ENCODE measurements at regions not wholly inside any gene's neighbourhood (a gene's known extent, or its start where the extent isn't known, plus 50 kb on each side); places are given as distances from the start of the nearest gene placed in this dataset.
A peak's percentile ranks its signal among the peaks of the same experiment; 100 is the strongest.

- H3K79me1 ChIP-seq (ENCODE audit: low read depth, low read length): no peaks in the 10 kb centered on the region
- H2BK12ac ChIP-seq (ENCODE audit: low read length): no peak overlapping the region
- no peak overlapping the region for H3K27ac ChIP-seq (replicated peaks; ENCODE audit: low read length)
- H3K14ac ChIP-seq (ENCODE audit: low read length): no peak overlapping the region
- H2BK5ac ChIP-seq (ENCODE audit: low read length): no peak overlapping the region
- H3K9ac ChIP-seq (ENCODE audit: low read depth, low read length, poor library complexity): no peak overlapping the region
- H3K4me1 ChIP-seq (ENCODE audit: control insufficient read depth in 2 of 2, insufficient read depth in 1 of 2, low read depth in 1 of 2, low read length in 2 of 2): peaks cover 11 to 12% of the 10 kb centered on the region in 2 donors
- peak overlapping the region; percentile 42 for H2AFZ ChIP-seq (ENCODE audit: low read length)
- H3K4me3 ChIP-seq (ENCODE audit: low read length in 2 of 2): no peak overlapping the region
- no peak overlapping the region for H3K4ac ChIP-seq (ENCODE audit: low read length)
- no peak overlapping the region for H2BK15ac ChIP-seq (ENCODE audit: low read length)
- no peak for DNase-seq (ENCODE audit: low spot score)
- no peak overlapping the region for H3K23ac ChIP-seq (ENCODE audit: low read depth, low read length, poor library complexity)
- H2AK5ac ChIP-seq (ENCODE audit: low read depth, low read length): no peak overlapping the region
- no peaks in the 10 kb centered on the region for H3K36me3 ChIP-seq (replicated peaks in 1 of 2; ENCODE audit: control insufficient read depth in 2 of 2, insufficient read depth in 2 of 2, low read length in 2 of 2)
- no peaks in the 10 kb centered on the region for H3K9me3 ChIP-seq (replicated peaks in 1 of 2; ENCODE audit: control insufficient read depth in 2 of 2, insufficient read depth in 1 of 2, low read depth in 1 of 2, low read length in 2 of 2)
- H2BK120ac ChIP-seq (ENCODE audit: low read depth, low read length): no peak overlapping the region
- H3K18ac ChIP-seq (ENCODE audit: low read length): no peak overlapping the region
- H3K27me3 ChIP-seq (ENCODE audit: control insufficient read depth in 3 of 3, insufficient read depth in 3 of 3, low read depth in 1 of 3, low read length in 3 of 3): no peaks in the 10 kb centered on the region
- H3K4me2 ChIP-seq (ENCODE audit: insufficient read depth, low read length, poor library complexity, severe bottlenecking): no peak overlapping the region
- WGBS, 2 donors (ENCODE audit: extremely low coverage in 2 of 2, insufficient read length in 2 of 2, insufficient replicate concordance in 1 of 2): no CpG with 5 or more reads among the region's 4 CpGs
- no peak overlapping the region for H4K8ac ChIP-seq (ENCODE audit: low read depth, low read length)
- no peak overlapping the region for H4K91ac ChIP-seq (ENCODE audit: low read depth, low read length, poor library complexity)
These were observed 292.1 kb downstream of the SLC4A3 start for GRCh38 chr2:219919506-219919905.

- Histone ChIP-seq H2BK15ac (ENCODE audit: low read length) (no peak overlapping the region), H3K4ac (ENCODE audit: low read length) (no peak overlapping the region), H3K23ac (ENCODE audit: low read depth, low read length, poor library complexity) (no peak overlapping the region), H3K4me1 (ENCODE audit: control insufficient read depth in 2 of 2, insufficient read depth in 1 of 2, low read depth in 1 of 2, low read length in 2 of 2) (no peaks in the 10 kb centered on the region), H3K79me1 (ENCODE audit: low read depth, low read length) (no peaks in the 10 kb centered on the region), H3K4me3 (ENCODE audit: low read length in 2 of 2) (no peak overlapping the region), H2AK5ac (ENCODE audit: low read depth, low read length) (no peak overlapping the region), H4K91ac (ENCODE audit: low read depth, low read length, poor library complexity) (no peak overlapping the region), H2BK12ac (ENCODE audit: low read length) (no peak overlapping the region), H3K9ac (ENCODE audit: low read depth, low read length, poor library complexity) (no peak overlapping the region), H3K9me3 (replicated peaks in 1 of 2; ENCODE audit: control insufficient read depth in 2 of 2, insufficient read depth in 1 of 2, low read depth in 1 of 2, low read length in 2 of 2) (no peaks in the 10 kb centered on the region), H4K8ac (ENCODE audit: low read depth, low read length) (no peak overlapping the region), H2BK5ac (ENCODE audit: low read length) (no peak overlapping the region), H3K27me3 (ENCODE audit: control insufficient read depth in 3 of 3, insufficient read depth in 3 of 3, low read depth in 1 of 3, low read length in 3 of 3) (no peaks in the 10 kb centered on the region), H3K14ac (ENCODE audit: low read length) (no peak overlapping the region), H3K18ac (ENCODE audit: low read length) (no peak overlapping the region), H3K4me2 (ENCODE audit: insufficient read depth, low read length, poor library complexity, severe bottlenecking) (no peak overlapping the region), H3K27ac (replicated peaks; ENCODE audit: low read length) (no peak overlapping the region), H3K36me3 (replicated peaks in 1 of 2; ENCODE audit: control insufficient read depth in 2 of 2, insufficient read depth in 2 of 2, low read length in 2 of 2) (no peaks in the 10 kb centered on the region), H2BK120ac (ENCODE audit: low read depth, low read length) (no peak overlapping the region), H2AFZ (ENCODE audit: low read length) (no peak overlapping the region)
- no peak for DNase-seq (ENCODE audit: low spot score)
- WGBS, 2 donors (ENCODE audit: extremely low coverage in 2 of 2, insufficient read length in 2 of 2, insufficient replicate concordance in 1 of 2): no CpG with 5 or more reads among the region's 5 CpGs
These were observed 302.4 kb downstream of the SLC4A3 start for GRCh38 chr2:219929835-219930234.

GRCh38 chr2:219939647-219940046, 312.2 kb downstream of the SLC4A3 start:
- Histone ChIP-seq H3K14ac (ENCODE audit: low read length) (no peak overlapping the region), H3K9me3 (replicated peaks in 1 of 2; ENCODE audit: control insufficient read depth in 2 of 2, insufficient read depth in 1 of 2, low read depth in 1 of 2, low read length in 2 of 2) (no peaks in the 10 kb centered on the region), H3K18ac (ENCODE audit: low read length) (no peak overlapping the region), H2BK15ac (ENCODE audit: low read length) (no peak overlapping the region), H2BK12ac (ENCODE audit: low read length) (no peak overlapping the region), H3K27ac (replicated peaks; ENCODE audit: low read length) (no peak overlapping the region), H3K4ac (ENCODE audit: low read length) (no peak overlapping the region), H4K8ac (ENCODE audit: low read depth, low read length) (no peak overlapping the region), H3K27me3 (ENCODE audit: control insufficient read depth in 3 of 3, insufficient read depth in 3 of 3, low read depth in 1 of 3, low read length in 3 of 3) (no peaks in the 10 kb centered on the region), H2AFZ (ENCODE audit: low read length) (no peak overlapping the region), H4K91ac (ENCODE audit: low read depth, low read length, poor library complexity) (no peak overlapping the region), H3K4me1 (ENCODE audit: control insufficient read depth in 2 of 2, insufficient read depth in 1 of 2, low read depth in 1 of 2, low read length in 2 of 2) (no peaks in the 10 kb centered on the region), H3K36me3 (replicated peaks in 1 of 2; ENCODE audit: control insufficient read depth in 2 of 2, insufficient read depth in 2 of 2, low read length in 2 of 2) (no peaks in the 10 kb centered on the region), H2BK5ac (ENCODE audit: low read length) (no peak overlapping the region), H2AK5ac (ENCODE audit: low read depth, low read length) (no peak overlapping the region), H3K4me3 (ENCODE audit: low read length in 2 of 2) (no peak overlapping the region), H3K9ac (ENCODE audit: low read depth, low read length, poor library complexity) (no peak overlapping the region), H3K79me1 (ENCODE audit: low read depth, low read length) (no peaks in the 10 kb centered on the region), H2BK120ac (ENCODE audit: low read depth, low read length) (no peak overlapping the region), H3K23ac (ENCODE audit: low read depth, low read length, poor library complexity) (no peak overlapping the region), H3K4me2 (ENCODE audit: insufficient read depth, low read length, poor library complexity, severe bottlenecking) (no peak overlapping the region)
- no peak for DNase-seq (ENCODE audit: low spot score)
- WGBS, 2 donors (ENCODE audit: extremely low coverage in 2 of 2, insufficient read length in 2 of 2, insufficient replicate concordance in 1 of 2): no CpG with 5 or more reads among the region's 1 CpG

- Histone ChIP-seq H3K18ac (ENCODE audit: low read length) (no peak overlapping the region), H2BK5ac (ENCODE audit: low read length) (no peak overlapping the region), H2BK15ac (ENCODE audit: low read length) (no peak overlapping the region), H2AK5ac (ENCODE audit: low read depth, low read length) (no peak overlapping the region), H3K36me3 (replicated peaks in 1 of 2; ENCODE audit: control insufficient read depth in 2 of 2, insufficient read depth in 2 of 2, low read length in 2 of 2) (no peaks in the 10 kb centered on the region), H3K79me1 (ENCODE audit: low read depth, low read length) (no peaks in the 10 kb centered on the region), H3K23ac (ENCODE audit: low read depth, low read length, poor library complexity) (no peak overlapping the region), H3K4ac (ENCODE audit: low read length) (no peak overlapping the region), H3K4me1 (ENCODE audit: control insufficient read depth in 2 of 2, insufficient read depth in 1 of 2, low read depth in 1 of 2, low read length in 2 of 2) (no peaks in the 10 kb centered on the region), H4K91ac (ENCODE audit: low read depth, low read length, poor library complexity) (no peak overlapping the region), H2AFZ (ENCODE audit: low read length) (no peak overlapping the region), H3K14ac (ENCODE audit: low read length) (no peak overlapping the region), H3K9me3 (replicated peaks in 1 of 2; ENCODE audit: control insufficient read depth in 2 of 2, insufficient read depth in 1 of 2, low read depth in 1 of 2, low read length in 2 of 2) (no peaks in the 10 kb centered on the region), H2BK120ac (ENCODE audit: low read depth, low read length) (no peak overlapping the region), H3K4me3 (ENCODE audit: low read length in 2 of 2) (no peak overlapping the region), H2BK12ac (ENCODE audit: low read length) (no peak overlapping the region), H3K27ac (replicated peaks; ENCODE audit: low read length) (no peak overlapping the region), H3K9ac (ENCODE audit: low read depth, low read length, poor library complexity) (no peak overlapping the region), H4K8ac (ENCODE audit: low read depth, low read length) (no peak overlapping the region), H3K4me2 (ENCODE audit: insufficient read depth, low read length, poor library complexity, severe bottlenecking) (no peak overlapping the region), H3K27me3 (ENCODE audit: control insufficient read depth in 3 of 3, insufficient read depth in 3 of 3, low read depth in 1 of 3, low read length in 3 of 3) (no peaks in the 10 kb centered on the region)
- no peak for DNase-seq (ENCODE audit: low spot score)
- no CpG with 5 or more reads among the region's 4 CpGs for WGBS, 2 donors (ENCODE audit: extremely low coverage in 2 of 2, insufficient read length in 2 of 2, insufficient replicate concordance in 1 of 2)
These were observed 317.4 kb downstream of the SLC4A3 start for GRCh38 chr2:219944866-219945265.

Data from neuronal stem cell (in vitro differentiated cells).